ENCODE measurements at regions not wholly inside any gene's neighbourhood (a gene's known extent, or its start where the extent isn't known, plus 50 kb on each side); places are given as distances from the start of the nearest gene placed in this dataset.

GRCh38 chr17:6914711-6915110 is 81.1 kb upstream of the ALOX12 start:
- no peaks in the 10 kb centered on the region for H3K9me3 ChIP-seq
- peaks cover 0 to 23% (median 0%) of the 10 kb centered on the region in 3 donors for H3K27me3 ChIP-seq
- TF ChIP-seq CTCF (IDR thresholded peaks at IDR 0.05) (no peak), POLR2A (IDR thresholded peaks at IDR 0.05) (no peak), EP300 (IDR thresholded peaks at IDR 0.05) (no peak), POLR2AphosphoS5 (IDR thresholded peaks at IDR 0.05) (no peak)
- intact Hi-C loops (cut with DNase I; ENCODE audit: low total_unique reads): loop anchor here (5.0 kb wide), 1 partner anchor 88 kb away; no protein-coding TSS in a partner anchor
- no peak for DNase-seq
- no peak overlapping the region for H3K4me3 ChIP-seq
- H3K27ac ChIP-seq: no peak overlapping the region
- H3K36me3 ChIP-seq: no peaks in the 10 kb centered on the region
- H3K4me1 ChIP-seq: peaks cover 0 to 12% (median 10%) of the 10 kb centered on the region in 4 donors
- 35 to 49% (median 41%) methylated on average over 3 to 6 of the region's 6 CpGs for WGBS, 5 donors

GRCh38 chr17:6915620-6916019 is 80.2 kb upstream of the ALOX12 start:
- no peaks in the 10 kb centered on the region for H3K9me3 ChIP-seq
- H3K36me3 ChIP-seq: no peaks in the 10 kb centered on the region
- H3K27me3 ChIP-seq: peaks cover 0 to 23% (median 0%) of the 10 kb centered on the region in 3 donors
- H3K4me1 ChIP-seq: peaks cover 0 to 12% (median 10%) of the 10 kb centered on the region in 4 donors
- no peak overlapping the region for H3K27ac ChIP-seq
- intact Hi-C loops (cut with DNase I; ENCODE audit: low total_unique reads): loop anchor here (5.0 kb wide), 1 partner anchor 87 kb away; no protein-coding TSS in a partner anchor
- no peak overlapping the region for H3K4me3 ChIP-seq
- DNase-seq: no peak
- no peak for TF ChIP-seq POLR2A (IDR thresholded peaks at IDR 0.05)
- no peak for TF ChIP-seq CTCF (IDR thresholded peaks at IDR 0.05)
- WGBS, 5 donors: 61 to 74% (median 70%) methylated on average over 4 of the region's 4 CpGs

GRCh38 chr17:6919158-6919557 is 76.7 kb upstream of the ALOX12 start:
- Histone ChIP-seq H3K27ac (no peak overlapping the region), H3K36me3 (no peaks in the 10 kb centered on the region), H3K27me3 (peaks cover 0 to 15% (median 0%) of the 10 kb centered on the region in 3 donors), H3K4me1 (peaks cover 0 to 5% (median 3%) of the 10 kb centered on the region in 4 donors), H3K4me3 (no peak overlapping the region), H3K9me3 (no peaks in the 10 kb centered on the region)
- no peak for DNase-seq
- intact Hi-C loops (cut with DNase I; ENCODE audit: low total_unique reads): loop anchor here (5.0 kb wide), 1 partner anchor 83 kb away; no protein-coding TSS in a partner anchor
- WGBS, 5 donors: 73 to 80% (median 74%) methylated on average over 6 of the region's 6 CpGs
- TF ChIP-seq EP300 (IDR thresholded peaks at IDR 0.05) (no peak), CTCF (IDR thresholded peaks at IDR 0.05) (no peak), POLR2A (IDR thresholded peaks at IDR 0.05) (no peak), POLR2AphosphoS5 (IDR thresholded peaks at IDR 0.05) (no peak)

GRCh38 chr17:6923385-6923784 is 72.5 kb upstream of the ALOX12 start:
- Histone ChIP-seq H3K4me1 (no peaks in the 10 kb centered on the region), H3K36me3 (no peaks in the 10 kb centered on the region), H3K4me3 (no peak overlapping the region), H3K9me3 (no peaks in the 10 kb centered on the region), H3K27me3 (no peaks in the 10 kb centered on the region), H3K27ac (no peak overlapping the region)
- TF ChIP-seq POLR2A (IDR thresholded peaks at IDR 0.05) (no peak), POLR2AphosphoS5 (IDR thresholded peaks at IDR 0.05) (no peak), CTCF (IDR thresholded peaks at IDR 0.05) (no peak)
- intact Hi-C loops (cut with DNase I; ENCODE audit: low total_unique reads): no loop called here
- WGBS, 5 donors: 85 to 91% (median 90%) methylated on average over 8 of the region's 8 CpGs
- DNase-seq: no peak

Data from stomach (tissue), 8 donors.